Natural killer cell (primary cell): ENCODE measurements at regions not wholly inside any gene's neighbourhood (a gene's known extent, or its start where the extent isn't known, plus 50 kb on each side); places are given as distances from the start of the nearest gene placed in this dataset.

ENCODE experiments used
- ATAC-seq, 3 donors: fragments of 150-1000 bp in 2 of 3; fragments of 200-7000 bp in 1 of 3; cut with Tn5 transposase; 1 replicate in 1 of 3; 2 replicates in 2 of 3; pipeline ENCODE4 v1.10.0; 2021; ENCODE audit warnings: mild to moderate bottlenecking in 2 of 3, moderate library complexity in 2 of 3
- DNase-seq, 2 donors: peaks; one replicate each; pipeline versions ENCODE4 v3.0.0 to v3.0.0-alpha.2; 2013 to 2021; ENCODE audit warnings: mixed read lengths in 1 of 2
- H3K27ac ChIP-seq: one replicate; pipeline ENCODE4 v1.5.1; 2013; ENCODE audit warnings: mild to moderate bottlenecking, low read length
- H3K27me3 ChIP-seq: one replicate; pipeline ENCODE4 v1.6.1; 2013; ENCODE audit warnings: low read length; ENCODE audit not compliant: control insufficient read depth, insufficient read depth
- H3K36me3 ChIP-seq: one replicate; pipeline ENCODE4 v1.6.1; 2013; ENCODE audit warnings: low read length; ENCODE audit not compliant: control insufficient read depth, insufficient read depth
- H3K4me1 ChIP-seq: one replicate; pipeline ENCODE4 v1.6.1; 2013; ENCODE audit warnings: low read length; ENCODE audit not compliant: control insufficient read depth, insufficient read depth
- H3K4me3 ChIP-seq: one replicate; pipeline ENCODE4 v1.5.1; 2013; ENCODE audit warnings: low read length
- H3K9me3 ChIP-seq: one replicate; pipeline ENCODE4 v1.6.1; 2013; ENCODE audit warnings: low read length; ENCODE audit not compliant: control insufficient read depth, insufficient read depth
- H3K27ac Mint-ChIP-seq, 2 donors: one replicate each; pipeline ENCODE4 v1.8.0; 2022; ENCODE audit warnings: mild to moderate bottlenecking in 2 of 2, mixed read lengths in 2 of 2, moderate library complexity in 1 of 2
- H3K27me3 Mint-ChIP-seq, 2 donors: one replicate each; pipeline ENCODE4 v1.8.0; 2022; ENCODE audit warnings: low read depth in 2 of 2, mixed read lengths in 2 of 2
- H3K36me3 Mint-ChIP-seq: one replicate; pipeline ENCODE4 v1.8.0; 2022; ENCODE audit warnings: mixed read lengths
- H3K4me1 Mint-ChIP-seq, 2 donors: one replicate each; pipeline ENCODE4 v1.8.0; 2022; ENCODE audit warnings: mixed read lengths in 2 of 2
- H3K4me3 Mint-ChIP-seq: one replicate; pipeline ENCODE4 v1.8.0; 2022; ENCODE audit warnings: mild to moderate bottlenecking, moderate library complexity, mixed read lengths
- H3K9me3 Mint-ChIP-seq, 2 donors: one replicate each; pipeline ENCODE4 v1.8.0; 2022; ENCODE audit warnings: mixed read lengths in 2 of 2
- CTCF ChIP-seq: fragments of 200-600 bp; IDR thresholded peaks from one replicate; pipeline ENCODE4 v1.8.0; 2022; ENCODE audit warnings: antibody characterized with exemption
- WGBS: methylation state at CpG from one replicate; pipeline ENCODE4 v1.1.7; 2013; ENCODE audit warnings: missing lambda C conversion rate; ENCODE audit not compliant: insufficient coverage; 5-methylcytosine and 5-hydroxymethylcytosine counted together
- intact Hi-C: fragments of 100-400 bp; cut with micrococcal nuclease; formaldehyde crosslinking; loops from one replicate; pipeline ENCODE4 v1.14.2; 2022

DNA sequence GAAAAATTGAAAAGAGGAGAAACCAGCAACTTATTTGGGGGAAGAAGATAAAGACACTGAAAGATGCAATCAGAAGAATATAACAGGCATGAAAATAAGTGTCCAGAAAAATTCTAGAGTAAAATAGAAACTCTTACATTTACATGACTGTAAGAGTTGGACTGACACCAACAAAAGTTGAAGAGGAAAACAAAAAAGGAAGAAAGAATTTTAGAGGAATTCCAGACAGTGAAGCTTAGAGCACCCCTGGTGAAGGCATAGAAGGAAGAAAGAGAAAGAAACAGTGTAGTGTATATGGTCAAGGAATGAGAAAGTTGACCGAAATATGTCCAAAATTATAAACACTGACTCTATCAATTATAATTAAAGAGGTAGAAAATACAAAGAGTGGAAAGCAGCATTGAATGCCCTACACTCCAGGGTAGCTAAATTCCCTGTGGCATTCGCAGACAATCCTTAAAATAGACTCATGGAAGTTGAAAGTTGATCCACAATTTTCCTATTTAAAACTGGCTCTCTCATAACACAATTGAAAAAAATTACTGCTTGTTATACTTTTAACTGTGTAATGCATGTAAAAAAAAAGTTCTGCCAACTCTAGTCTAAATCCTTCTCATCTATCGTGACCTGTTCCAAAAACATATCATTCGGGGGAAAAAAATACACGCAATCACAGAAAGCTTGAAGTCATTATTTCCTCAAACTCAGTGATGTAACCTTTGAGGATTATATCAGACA lies 102.6 kb upstream of the ABI3BP start:
- Mint-ChIP-seq H3K9me3 (peaks cover 0 to 3% of the 10 kb centered on the region in 2 donors), H3K27ac (no peak overlapping the region), H3K4me3 (no peak overlapping the region), H3K36me3 (no peaks in the 10 kb centered on the region), H3K27me3 (no peaks in the 10 kb centered on the region), H3K4me1 (no peaks in the 10 kb centered on the region)
- no peak for TF ChIP-seq CTCF
- Histone ChIP-seq H3K9me3 (no peaks in the 10 kb centered on the region), H3K27me3 (no peaks in the 10 kb centered on the region), H3K4me3 (no peak overlapping the region), H3K4me1 (no peaks in the 10 kb centered on the region), H3K27ac (no peak overlapping the region), H3K36me3 (no peaks in the 10 kb centered on the region)
- WGBS, result 86% methylated on average over 4 of the region's 5 CpGs
- DNase-seq (no peak), ATAC-seq (no peak)
- intact Hi-C loops, result no loop called here

DNA sequence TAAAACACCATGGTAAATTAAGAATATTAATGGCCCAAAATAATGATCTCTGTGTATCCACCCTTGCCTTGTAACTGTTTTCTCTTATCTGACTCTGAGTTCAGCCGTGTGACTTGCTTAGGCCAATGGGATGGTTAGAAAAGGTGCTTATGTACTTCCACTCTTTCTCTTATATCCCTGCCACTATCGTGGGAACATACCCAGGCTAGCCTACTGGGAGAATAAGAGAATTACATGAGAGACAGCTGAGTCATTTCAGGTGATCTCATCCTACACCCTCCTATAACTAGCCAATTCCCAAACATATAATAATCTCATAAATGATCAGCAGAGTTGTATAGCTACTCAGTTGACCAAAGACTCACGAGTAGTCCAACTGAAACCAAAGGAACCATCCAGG lies 98.3 kb upstream of the ABI3BP start:
- Mint-ChIP-seq H3K36me3 (no peaks in the 10 kb centered on the region), H3K4me1 (no peaks in the 10 kb centered on the region), H3K9me3 (peaks cover 0 to 2% of the 10 kb centered on the region in 2 donors), H3K4me3 (no peak overlapping the region), H3K27ac (no peak overlapping the region), H3K27me3 (no peaks in the 10 kb centered on the region)
- H3K27ac ChIP-seq, result no peak overlapping the region
- H3K27me3 ChIP-seq, result no peaks in the 10 kb centered on the region
- intact Hi-C loops, result no loop called here
- no peaks in the 10 kb centered on the region for H3K36me3 ChIP-seq
- no peaks in the 10 kb centered on the region for H3K4me1 ChIP-seq
- H3K4me3 ChIP-seq, result no peak overlapping the region
- ATAC-seq (no peak), DNase-seq (no peak)
- 86% methylated on average over 1 of the region's 3 CpGs for WGBS
- no peaks in the 10 kb centered on the region for H3K9me3 ChIP-seq
- TF ChIP-seq CTCF, result no peak

DNA sequence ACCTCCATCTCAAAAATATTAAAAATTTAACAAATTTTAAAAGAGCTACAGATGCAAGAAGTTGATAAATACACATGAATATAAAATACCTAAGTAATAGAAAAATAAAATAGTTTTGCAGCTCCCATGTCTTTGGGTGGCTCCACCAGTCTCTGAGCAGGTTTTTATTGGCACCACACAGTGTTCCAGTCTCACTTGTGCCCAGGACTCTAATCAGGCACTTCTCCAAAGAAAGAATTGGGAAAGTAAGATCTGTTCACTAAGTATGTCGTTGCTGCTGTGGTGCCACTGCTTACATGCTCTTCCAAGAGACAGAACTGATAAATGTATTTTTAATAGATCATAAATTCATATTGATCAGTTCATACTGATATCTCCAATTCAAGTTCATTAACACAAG lies 92.5 kb upstream of the ABI3BP start:
- Mint-ChIP-seq H3K27ac (no peak overlapping the region), H3K27me3 (no peaks in the 10 kb centered on the region)
- intact Hi-C loops, result no loop called here

More for the DNA sequence above, 92.5 kb upstream of the ABI3BP start:
- WGBS, result no CpG with 5 or more reads among the region's 1 CpG
- ATAC-seq, result no peak
- no peak for TF ChIP-seq CTCF
- Histone ChIP-seq H3K4me1 (no peaks in the 10 kb centered on the region), H3K27ac (no peak overlapping the region), H3K9me3 (no peaks in the 10 kb centered on the region), H3K27me3 (no peaks in the 10 kb centered on the region), H3K36me3 (no peaks in the 10 kb centered on the region), H3K4me3 (no peak overlapping the region)
- DNase-seq, result no peak
- Mint-ChIP-seq H3K36me3 (no peaks in the 10 kb centered on the region), H3K9me3 (peaks cover 0 to 4% of the 10 kb centered on the region in 2 donors), H3K4me1 (no peaks in the 10 kb centered on the region), H3K4me3 (no peak overlapping the region)
